IMR-90 (cell line): ENCODE measurements at regions not wholly inside any gene's neighbourhood (a gene's known extent, or its start where the extent isn't known, plus 50 kb on each side); places are given as distances from the start of the nearest gene placed in this dataset.

Experiments
- ATAC-seq: fragments of 200-7000 bp; cut with Tn5 transposase; 2 replicates; pipeline ENCODE4 v1.9.1; 2020; ENCODE audit warnings: low read depth, mild to moderate bottlenecking, moderate library complexity
- BruUV-seq: library from RNA; stranded (reverse); fragments of 400-500 nt; replicated peaks from 2 replicates; lab custom pipeline; 2021; lab: Mats Ljungman, UMichigan
- CTCF ChIA-PET: fragments of 300-600 bp; formaldehyde crosslinking; extraction: SDS; loops from one replicate; lab custom pipeline; 2021; ENCODE audit warnings: antibody characterized with exemption; lab: Yijun Ruan, JAX
- POLR2A ChIA-PET: fragments of 300-600 bp; sonication (Branson Sonifier 250); formaldehyde crosslinking; loops from one replicate; lab custom pipeline; 2022; ENCODE audit warnings: antibody characterized with exemption; ENCODE audit not compliant: unreplicated experiment; lab: Charles Lee
- DNase-seq: peaks from one replicate; pipeline ENCODE4 v3.0.0; 2013
- H2AFZ ChIP-seq: replicated peaks from 2 replicates; pipeline ENCODE3; 2013; ENCODE audit warnings: low read length, mild to moderate bottlenecking; ENCODE audit not compliant: poor library complexity
- H2AK5ac ChIP-seq: 2 replicates; pipeline ENCODE4 v1.6.1; 2013; ENCODE audit warnings: low read depth, low read length, inconsistent platforms
- H2AK9ac ChIP-seq: replicated peaks from 2 replicates; pipeline ENCODE3; 2013; ENCODE audit warnings: mild to moderate bottlenecking, low read depth, low read length, moderate library complexity; ENCODE audit not compliant: poor library complexity
- H2BK120ac ChIP-seq: 2 replicates; pipeline ENCODE4 v1.6.1; 2013; ENCODE audit warnings: low read depth, low read length, inconsistent platforms
- H2BK15ac ChIP-seq: 3 replicates; pipeline ENCODE4 v1.6.1; 2013; ENCODE audit warnings: low read depth, low read length, inconsistent platforms
- H2BK20ac ChIP-seq: 2 replicates; pipeline ENCODE4 v1.6.1; 2013; ENCODE audit warnings: low read depth, mild to moderate bottlenecking, inconsistent platforms, low read length, moderate library complexity
- H2BK5ac ChIP-seq: 2 replicates; pipeline ENCODE4 v1.6.1; 2013; ENCODE audit warnings: mild to moderate bottlenecking, low read depth, low read length, inconsistent platforms; ENCODE audit not compliant: poor library complexity, severe bottlenecking
- H3K14ac ChIP-seq: replicated peaks from 2 replicates; pipeline ENCODE4 v1.6.1; 2013; ENCODE audit warnings: low read depth, low read length, inconsistent platforms
- H3K18ac ChIP-seq: 2 replicates; pipeline ENCODE4 v1.6.1; 2013; ENCODE audit warnings: low read depth, low read length, control low read depth
- H3K23ac ChIP-seq: 2 replicates; pipeline ENCODE4 v1.6.1; 2013; ENCODE audit warnings: low read depth, low read length, inconsistent platforms
- H3K27ac ChIP-seq: 2 replicates; pipeline ENCODE4 v1.5.1; 2013; ENCODE audit warnings: mild to moderate bottlenecking, control low read depth, low read length; ENCODE audit not compliant: insufficient read depth
- H3K27me3 ChIP-seq: 2 replicates; pipeline ENCODE4 v1.6.1; 2013; ENCODE audit warnings: low read length; ENCODE audit not compliant: control insufficient read depth, insufficient read depth
- H3K36me3 ChIP-seq: 2 replicates; pipeline ENCODE4 v1.6.1; 2013; ENCODE audit warnings: low read length, mixed read lengths; ENCODE audit not compliant: control insufficient read depth, insufficient read depth
- H3K4ac ChIP-seq: 2 replicates; pipeline ENCODE4 v1.6.1; 2013; ENCODE audit warnings: low read depth, low read length, inconsistent platforms
- H3K4me1 ChIP-seq: 2 replicates; pipeline ENCODE4 v1.6.1; 2013; ENCODE audit warnings: low read length, mixed read lengths; ENCODE audit not compliant: control insufficient read depth, insufficient read depth
- H3K4me2 ChIP-seq: 2 replicates; pipeline ENCODE4 v1.6.1; 2013; ENCODE audit warnings: low read depth, mild to moderate bottlenecking, control low read depth, low read length, moderate library complexity
- H3K4me3 ChIP-seq: 2 replicates; pipeline ENCODE4 v1.5.1; 2013; ENCODE audit warnings: low read depth, mild to moderate bottlenecking, control low read depth, low read length, moderate library complexity; ENCODE audit not compliant: insufficient read depth
- H3K56ac ChIP-seq: 2 replicates; pipeline ENCODE4 v1.6.1; 2013; ENCODE audit warnings: low read length, inconsistent platforms; ENCODE audit not compliant: insufficient read depth; ENCODE audit errors: extremely low read depth
- H3K79me1 ChIP-seq, 2 experiments: 2 replicates each; pipeline ENCODE4 v1.6.1; 2013; ENCODE audit warnings: low read length in 2 of 2, inconsistent platforms in 1 of 2, low read depth in 1 of 2
- H3K9ac ChIP-seq: 2 replicates; pipeline ENCODE4 v1.6.1; 2013; ENCODE audit warnings: low read depth, low read length, control low read depth
- H3K9me1 ChIP-seq: 2 replicates; pipeline ENCODE4 v1.6.1; 2013; ENCODE audit warnings: low read length, inconsistent platforms; ENCODE audit not compliant: insufficient read depth
- H3K9me3 ChIP-seq: 2 replicates; pipeline ENCODE4 v1.6.1; 2013; ENCODE audit warnings: low read length; ENCODE audit not compliant: control insufficient read depth, insufficient read depth
- H4K20me1 ChIP-seq: 2 replicates; pipeline ENCODE4 v1.6.1; 2013; ENCODE audit warnings: low read length, inconsistent platforms; ENCODE audit not compliant: insufficient read depth
- H4K5ac ChIP-seq: 2 replicates; pipeline ENCODE4 v1.6.1; 2013; ENCODE audit warnings: mild to moderate bottlenecking, low read depth, low read length, control low read depth
- H4K8ac ChIP-seq, 2 experiments: 2 replicates each; pipeline ENCODE4 v1.6.1; 2013; ENCODE audit warnings: low read depth in 2 of 2, low read length in 2 of 2, control low read depth in 1 of 2, inconsistent platforms in 1 of 2
- H4K91ac ChIP-seq: 2 replicates; pipeline ENCODE4 v1.6.1; 2013; ENCODE audit warnings: low read depth, low read length, inconsistent platforms; ENCODE audit not compliant: insufficient read depth
- BHLHE40 ChIP-seq: fragments of 150-350 bp; IDR thresholded peaks from 2 replicates; pipeline ENCODE4 v1.6.1; 2016; ENCODE audit warnings: mild to moderate bottlenecking, low read depth, low read length
- CEBPB ChIP-seq: IDR thresholded peaks from 2 replicates; pipeline ENCODE4 v1.6.1; 2012; ENCODE audit warnings: low read depth, low read length, improper control_type of control experiment
- CHD1 ChIP-seq: IDR thresholded peaks from 2 replicates; pipeline ENCODE4 v1.6.1; 2012; ENCODE audit warnings: low read depth, low read length, improper control_type of control experiment
- ELK1 ChIP-seq: fragments of 150-350 bp; IDR thresholded peaks from 2 replicates; pipeline ENCODE4 v1.6.1; 2016; ENCODE audit warnings: low read depth, mild to moderate bottlenecking, low read length, moderate library complexity, borderline replicate concordance
- FOS ChIP-seq: fragments of 150-350 bp; IDR thresholded peaks from 2 replicates; pipeline ENCODE4 v1.6.1; 2016; ENCODE audit warnings: low read depth, low read length
- MAFK ChIP-seq: IDR thresholded peaks from 2 replicates; pipeline ENCODE4 v1.6.1; 2012; ENCODE audit warnings: low read depth, low read length, improper control_type of control experiment
- MAZ ChIP-seq: IDR thresholded peaks from 2 replicates; pipeline ENCODE4 v1.6.1; 2012; ENCODE audit warnings: low read depth, mild to moderate bottlenecking, low read length, improper control_type of control experiment, moderate library complexity, borderline replicate concordance
- MXI1 ChIP-seq: IDR thresholded peaks from 2 replicates; pipeline ENCODE4 v1.6.1; 2012; ENCODE audit warnings: low read depth, mild to moderate bottlenecking, low read length, moderate library complexity, borderline replicate concordance
- NFE2L2 ChIP-seq: fragments of 150-350 bp; IDR thresholded peaks from 2 replicates; pipeline ENCODE4 v1.6.1; 2016; ENCODE audit warnings: low read depth, mild to moderate bottlenecking, low read length
- POLR2A ChIP-seq: IDR thresholded peaks from 2 replicates; pipeline ENCODE4 v1.6.1; 2012; ENCODE audit warnings: mild to moderate bottlenecking, low read depth, low read length
- RAD21 ChIP-seq: IDR thresholded peaks from 2 replicates; pipeline ENCODE4 v1.6.1; 2012; ENCODE audit warnings: low read length, improper control_type of control experiment
- RCOR1 ChIP-seq: IDR thresholded peaks from 2 replicates; pipeline ENCODE4 v1.6.1; 2012; ENCODE audit warnings: mild to moderate bottlenecking, low read length, improper control_type of control experiment; ENCODE audit not compliant: insufficient replicate concordance
- RFX5 ChIP-seq: IDR thresholded peaks from 2 replicates; pipeline ENCODE4 v1.8.0; 2012; ENCODE audit warnings: low read depth, mild to moderate bottlenecking, low read length, moderate library complexity
- SMC3 ChIP-seq: fragments of 150-350 bp; IDR thresholded peaks from 2 replicates; pipeline ENCODE4 v1.6.1; 2016; ENCODE audit warnings: low read depth, mild to moderate bottlenecking, antibody characterized with exemption, low read length, moderate library complexity
- WGBS, 2 experiments: methylation state at CpG; one replicate each; pipeline versions ENCODE4 v1.1.5 to v1.1.7; 2013; ENCODE audit warnings: missing lambda C conversion rate in 2 of 2; ENCODE audit not compliant: insufficient read length in 1 of 2; ENCODE audit errors: extremely low coverage in 2 of 2; 5-methylcytosine and 5-hydroxymethylcytosine counted together
- dilution Hi-C: fragments of 300-500 bp; cut with HindIII; formaldehyde crosslinking; loops from one replicate; pipeline ENCODE4 v1.14.3; 2018; ENCODE audit warnings: low sequenced_read_pairs; ENCODE audit not compliant: unreplicated experiment
- in situ Hi-C: fragments of 300-500 bp; cut with MboI; formaldehyde crosslinking; loops from 3 replicates; pipeline ENCODE4 v1.14.3; 2019; ENCODE audit warnings: low sequenced_read_pairs, inconsistent platforms, mixed read lengths
- intact Hi-C: fragments of 100-400 bp; cut with micrococcal nuclease; formaldehyde crosslinking; loops from 2 replicates; pipeline ENCODE4 v1.10.0; 2022
- TF ChIP-seq, protein P1 (sequence below): fragments of 150-350 bp; IDR thresholded peaks from 2 replicates; pipeline ENCODE4 v1.6.1; 2017; ENCODE audit warnings: mild to moderate bottlenecking, antibody characterized with exemption, low read length, low read depth
- TF ChIP-seq, protein P2 (sequence below): conservative IDR thresholded peaks from 2 replicates; pipeline ENCODE4 v1.5.1; 2012; ENCODE audit warnings: mild to moderate bottlenecking, low read depth, low read length, improper control_type of control experiment

GRCh38 chr11:70688142-70688541 is 289.8 kb downstream of the CTTN start:
- WGBS, 2 experiments = 20% methylated on average over 1 of the region's 8 CpGs; no CpG with 5 or more reads in 1 of the 2 experiments
- H2AK9ac ChIP-seq = no peak overlapping the region
- no peak overlapping the region for H2BK20ac ChIP-seq
- no peak overlapping the region for H4K8ac ChIP-seq
- no peak overlapping the region for H3K9ac ChIP-seq
- H3K4me2 ChIP-seq = no peak overlapping the region
- no peak overlapping the region for H3K14ac ChIP-seq
- no TSS peak for BruUV-seq
- H2BK5ac ChIP-seq = no peak overlapping the region
- H3K36me3 ChIP-seq = no peaks in the 10 kb centered on the region
- H3K27ac ChIP-seq = no peak overlapping the region
- no peak for ATAC-seq
- no peak overlapping the region for H2BK120ac ChIP-seq
- no peak overlapping the region for H3K18ac ChIP-seq
- peaks cover 3% of the 10 kb centered on the region; the same call in 1 of the 2 replicates for H3K9me3 ChIP-seq
- no peaks in the 10 kb centered on the region for H3K9me1 ChIP-seq
- in situ Hi-C loops = no loop called here
- H2AFZ ChIP-seq = no peak overlapping the region
- H3K4ac ChIP-seq = no peak overlapping the region
- no peak for DNase-seq
- H2BK15ac ChIP-seq = no peak overlapping the region
- no peak overlapping the region for H4K5ac ChIP-seq
- H4K20me1 ChIP-seq = no peaks in the 10 kb centered on the region; the same call in 1 of the 2 replicates
- dilution Hi-C loops = no loop called here
- no peaks in the 10 kb centered on the region for H3K27me3 ChIP-seq
- ChIA-PET POLR2A (no interaction called here), CTCF (no interaction called here)
- TF ChIP-seq RCOR1 (no peak), RAD21 (no peak), MAFK (no peak), SMC3 (no peak), MAZ (no peak), CEBPB (no peak), POLR2A (no peak), RFX5 (no peak), MXI1 (no peak), NFE2L2 (no peak), ELK1 (no peak), CHD1 (no peak), FOS (no peak), BHLHE40 (no peak)
- TF ChIP-seq, protein P1, sequence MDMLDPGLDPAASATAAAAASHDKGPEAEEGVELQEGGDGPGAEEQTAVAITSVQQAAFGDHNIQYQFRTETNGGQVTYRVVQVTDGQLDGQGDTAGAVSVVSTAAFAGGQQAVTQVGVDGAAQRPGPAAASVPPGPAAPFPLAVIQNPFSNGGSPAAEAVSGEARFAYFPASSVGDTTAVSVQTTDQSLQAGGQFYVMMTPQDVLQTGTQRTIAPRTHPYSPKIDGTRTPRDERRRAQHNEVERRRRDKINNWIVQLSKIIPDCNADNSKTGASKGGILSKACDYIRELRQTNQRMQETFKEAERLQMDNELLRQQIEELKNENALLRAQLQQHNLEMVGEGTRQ = no peak
- TF ChIP-seq, protein P2, sequence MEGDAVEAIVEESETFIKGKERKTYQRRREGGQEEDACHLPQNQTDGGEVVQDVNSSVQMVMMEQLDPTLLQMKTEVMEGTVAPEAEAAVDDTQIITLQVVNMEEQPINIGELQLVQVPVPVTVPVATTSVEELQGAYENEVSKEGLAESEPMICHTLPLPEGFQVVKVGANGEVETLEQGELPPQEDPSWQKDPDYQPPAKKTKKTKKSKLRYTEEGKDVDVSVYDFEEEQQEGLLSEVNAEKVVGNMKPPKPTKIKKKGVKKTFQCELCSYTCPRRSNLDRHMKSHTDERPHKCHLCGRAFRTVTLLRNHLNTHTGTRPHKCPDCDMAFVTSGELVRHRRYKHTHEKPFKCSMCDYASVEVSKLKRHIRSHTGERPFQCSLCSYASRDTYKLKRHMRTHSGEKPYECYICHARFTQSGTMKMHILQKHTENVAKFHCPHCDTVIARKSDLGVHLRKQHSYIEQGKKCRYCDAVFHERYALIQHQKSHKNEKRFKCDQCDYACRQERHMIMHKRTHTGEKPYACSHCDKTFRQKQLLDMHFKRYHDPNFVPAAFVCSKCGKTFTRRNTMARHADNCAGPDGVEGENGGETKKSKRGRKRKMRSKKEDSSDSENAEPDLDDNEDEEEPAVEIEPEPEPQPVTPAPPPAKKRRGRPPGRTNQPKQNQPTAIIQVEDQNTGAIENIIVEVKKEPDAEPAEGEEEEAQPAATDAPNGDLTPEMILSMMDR = no peak
- no peaks in the 10 kb centered on the region for H3K4me1 ChIP-seq
- H3K79me1 ChIP-seq = no peaks in the 10 kb centered on the region
- intact Hi-C loops = no loop called here
- no peak overlapping the region for H3K56ac ChIP-seq
- no peak overlapping the region for H2AK5ac ChIP-seq
- no peak overlapping the region for H4K91ac ChIP-seq
- no peak overlapping the region for H3K4me3 ChIP-seq
- no peak overlapping the region for H3K23ac ChIP-seq
